HG03378 (cell line): ENCODE measurements at regions not wholly inside any gene's neighbourhood (a gene's known extent, or its start where the extent isn't known, plus 50 kb on each side); places are given as distances from the start of the nearest gene placed in this dataset.
"Not testable (repeated sequence)": the region's sequence is repeated elsewhere in the genome, so short reads cannot be mapped to it uniquely, and the experiment has no call there.

Source experiments
- ATAC-seq: cut with Tn5 transposase; IDR thresholded peaks from one replicate; pipeline ENCODE4 v1.9.1; 2021; ENCODE audit warnings: mild to moderate bottlenecking, moderate library complexity; ENCODE audit not compliant: unreplicated experiment

- no peak for ATAC-seq
Measured at GRCh38 chr9:26669701-26670670, 222.6 kb downstream of the CAAP1 start.

- ATAC-seq, result no peak
Measured at GRCh38 chr9:26667882-26668281, 224.7 kb downstream of the CAAP1 start.

GRCh38 chr9:26665666-26666065, 226.9 kb downstream of the CAAP1 start:
- no peak for ATAC-seq

- not testable (repeated sequence) for ATAC-seq
Measured at GRCh38 chr9:26664087-26664773, 228.4 kb downstream of the CAAP1 start.

- ATAC-seq, result no peak
Measured at GRCh38 chr9:26662476-26662875, 230.1 kb downstream of the CAAP1 start.

- no peak for ATAC-seq
Measured at GRCh38 chr9:26658476-26658875, 234.1 kb downstream of the CAAP1 start.

GRCh38 chr9:26657958-26658357, 234.6 kb downstream of the CAAP1 start:
- ATAC-seq, result no peak

GRCh38 chr9:26656003-26656870, 236.4 kb downstream of the CAAP1 start:
- no peak for ATAC-seq

GRCh38 chr9:26655166-26655565, 237.4 kb downstream of the CAAP1 start:
- ATAC-seq, result no peak

GRCh38 chr9:26650325-26650724, 242.3 kb downstream of the CAAP1 start:
- no peak for ATAC-seq

- ATAC-seq, result no peak
Measured at GRCh38 chr9:26643826-26644225, 248.8 kb downstream of the CAAP1 start.

GRCh38 chr9:26639761-26640160, 252.8 kb downstream of the CAAP1 start:
- ATAC-seq, result no peak

GRCh38 chr9:26637101-26637500, 255.5 kb downstream of the CAAP1 start:
- ATAC-seq, result no peak

GRCh38 chr9:26613851-26614350, 278.7 kb downstream of the CAAP1 start:
- not testable (repeated sequence) for ATAC-seq

- no peak for ATAC-seq
Measured at GRCh38 chr9:26612211-26612610, 280.4 kb downstream of the CAAP1 start.

- ATAC-seq, result no peak
Measured at GRCh38 chr9:26606756-26607155, 285.8 kb downstream of the CAAP1 start.

- no peak for ATAC-seq
Measured at GRCh38 chr9:26605367-26605766, 287.2 kb downstream of the CAAP1 start.

- no peak for ATAC-seq
Measured at GRCh38 chr9:26604076-26604662, 288.4 kb downstream of the CAAP1 start.

- ATAC-seq, result no peak
Measured at GRCh38 chr9:26603617-26604016, 289.0 kb downstream of the CAAP1 start.

GRCh38 chr9:26597542-26598149, 295.0 kb downstream of the CAAP1 start:
- ATAC-seq, result no peak
